HG03520 (cell line): ENCODE measurements at regions not wholly inside any gene's neighbourhood (a gene's known extent, or its start where the extent isn't known, plus 50 kb on each side); places are given as distances from the start of the nearest gene placed in this dataset.
"Not testable (repeated sequence)": the region's sequence is repeated elsewhere in the genome, so short reads cannot be mapped to it uniquely, and the experiment has no call there.

Experiments
- ATAC-seq: cut with Tn5 transposase; IDR thresholded peaks from one replicate; pipeline ENCODE4 v1.9.1; 2021; ENCODE audit warnings: mild to moderate bottlenecking, moderate library complexity; ENCODE audit not compliant: unreplicated experiment

- peak; percentile 70 for ATAC-seq
Observed at GRCh38 chr2:147331790-147332419, 512.9 kb upstream of the ACVR2A start.

GRCh38 chr2:147330925-147331324 lies 513.9 kb upstream of the ACVR2A start:
- ATAC-seq: no peak

- peak; percentile 63 for ATAC-seq
Observed at GRCh38 chr2:147327613-147328012, 517.2 kb upstream of the ACVR2A start.

- no peak for ATAC-seq
Observed at GRCh38 chr2:147325990-147326389, 518.8 kb upstream of the ACVR2A start.

GRCh38 chr2:147320146-147320545 lies 524.7 kb upstream of the ACVR2A start:
- no peak for ATAC-seq

- ATAC-seq: no peak
Observed at GRCh38 chr2:147311058-147311430, 533.8 kb upstream of the ACVR2A start.

GRCh38 chr2:147310335-147311057 lies 534.3 kb upstream of the ACVR2A start:
- ATAC-seq: no peak

- peak; percentile 94 for ATAC-seq
Observed at GRCh38 chr2:147297820-147298219, 547.0 kb upstream of the ACVR2A start.

- no peak for ATAC-seq
Observed at GRCh38 chr2:147294825-147295392, 549.9 kb upstream of the ACVR2A start.

GRCh38 chr2:147293991-147294824 lies 550.6 kb upstream of the ACVR2A start:
- no peak for ATAC-seq

GRCh38 chr2:147288131-147288530 lies 556.7 kb upstream of the ACVR2A start:
- no peak for ATAC-seq

GRCh38 chr2:147275943-147276342 lies 568.9 kb upstream of the ACVR2A start:
- ATAC-seq: no peak

- ATAC-seq: no peak
Observed at GRCh38 chr2:147273628-147274027, 571.2 kb upstream of the ACVR2A start.

- no peak for ATAC-seq
Observed at GRCh38 chr2:147273106-147273505, 571.7 kb upstream of the ACVR2A start.

- not testable (repeated sequence) for ATAC-seq
Observed at GRCh38 chr2:147269581-147269980, 575.2 kb upstream of the ACVR2A start.

- no peak for ATAC-seq
Observed at GRCh38 chr2:147260241-147260640, 584.6 kb upstream of the ACVR2A start.

- no peak for ATAC-seq
Observed at GRCh38 chr2:147255812-147256211, 589.0 kb upstream of the ACVR2A start.

- ATAC-seq: peak; percentile 41
Observed at GRCh38 chr2:147250652-147251356, 594.0 kb upstream of the ACVR2A start.

- no peak for ATAC-seq
Observed at GRCh38 chr2:147247749-147248148, 597.1 kb upstream of the ACVR2A start.

- no peak for ATAC-seq
Observed at GRCh38 chr2:147242445-147242844, 602.4 kb upstream of the ACVR2A start.

- no peak for ATAC-seq
Observed at GRCh38 chr2:147236601-147237000, 608.2 kb upstream of the ACVR2A start.
